Common myeloid progenitor, CD34-positive (primary cell): ENCODE measurements at regions not wholly inside any gene's neighbourhood (a gene's known extent, or its start where the extent isn't known, plus 50 kb on each side); places are given as distances from the start of the nearest gene placed in this dataset.

Source experiments
- CTCF ChIA-PET: fragments of 350-600 bp; sonication (Branson Sonifier 250); formaldehyde crosslinking; loops from one replicate; lab custom pipeline; 2021; ENCODE audit warnings: antibody characterized with exemption; lab: Charles Lee
- POLR2A ChIA-PET: fragments of 350-600 bp; sonication (Branson Sonifier 250); formaldehyde crosslinking; loops from one replicate; lab custom pipeline; 2021; ENCODE audit warnings: antibody characterized with exemption; lab: Charles Lee
- DNase-seq, 3 donors: peaks; one replicate each; pipeline versions ENCODE4 v3.0.0 to v3.0.0-alpha.2; 2013
- H3K27ac ChIP-seq, 2 experiments: 1 replicate in 1 of 2; 2 replicates in 1 of 2; pipeline ENCODE4 v1.7.0; 2013; ENCODE audit warnings: inconsistent platforms in 2 of 2, low read length in 2 of 2, mild to moderate bottlenecking in 2 of 2, low read depth in 1 of 2, moderate library complexity in 1 of 2; ENCODE audit not compliant: severe bottlenecking in 2 of 2, insufficient read depth in 1 of 2, poor library complexity in 1 of 2
- H3K27me3 ChIP-seq, 5 experiments: replicated peaks in 2 of 5; 1 replicate in 3 of 5; 2 replicates in 2 of 5; pipeline versions ENCODE4 v1.6.1 to v1.7.0; 2013; ENCODE audit warnings: low read length in 4 of 5, mild to moderate bottlenecking in 2 of 5, moderate library complexity in 2 of 5, inconsistent platforms in 1 of 5; ENCODE audit not compliant: insufficient read depth in 5 of 5, control insufficient read depth in 4 of 5
- H3K36me3 ChIP-seq, 4 experiments: 1 replicate in 2 of 4; 2 replicates in 2 of 4; pipeline versions ENCODE4 v1.6.1 to v1.7.0; 2013; ENCODE audit warnings: low read length in 3 of 4, control low read depth in 1 of 4, mild to moderate bottlenecking in 1 of 4; ENCODE audit not compliant: control insufficient read depth in 4 of 4, insufficient read depth in 4 of 4
- H3K4me1 ChIP-seq, 4 experiments: 1 replicate in 3 of 4; 2 replicates in 1 of 4; pipeline versions ENCODE4 v1.6.1 to v1.7.1; 2013; ENCODE audit warnings: low read length in 3 of 4, mild to moderate bottlenecking in 3 of 4, control low read depth in 1 of 4, inconsistent platforms in 1 of 4, moderate library complexity in 1 of 4; ENCODE audit not compliant: control insufficient read depth in 4 of 4, insufficient read depth in 4 of 4; ENCODE audit errors: control extremely low read depth in 1 of 4
- H3K4me3 ChIP-seq, 7 experiments: 1 replicate in 4 of 7; 2 replicates in 3 of 7; pipeline versions ENCODE4 v1.5.1 to v1.7.0; 2013; ENCODE audit warnings: mild to moderate bottlenecking in 7 of 7, low read length in 6 of 7, moderate library complexity in 6 of 7, inconsistent platforms in 2 of 7, low read depth in 2 of 7, control low read depth in 1 of 7; ENCODE audit not compliant: insufficient read depth in 4 of 7, control insufficient read depth in 1 of 7; ENCODE audit errors: extremely low read depth in 1 of 7
- H3K9me3 ChIP-seq, 5 experiments: 1 replicate in 4 of 5; 2 replicates in 1 of 5; pipeline versions ENCODE4 v1.6.1 to v1.7.1; 2013; ENCODE audit warnings: low read length in 4 of 5, mild to moderate bottlenecking in 2 of 5, inconsistent platforms in 1 of 5, low read depth in 1 of 5, moderate library complexity in 1 of 5; ENCODE audit not compliant: control insufficient read depth in 4 of 5, insufficient read depth in 2 of 5; ENCODE audit errors: control extremely low read depth in 1 of 5
- WGBS: methylation state at CpG from one replicate; pipeline ENCODE4 v1.1.5; 2013; ENCODE audit not compliant: insufficient coverage; 5-methylcytosine and 5-hydroxymethylcytosine counted together

GRCh38 chr12:83321971-83322370 is 635.3 kb downstream of the TMTC2 start:
- ChIA-PET CTCF (no interaction called here), POLR2A (no interaction called here)
- Histone ChIP-seq H3K9me3 (no peaks in the 10 kb centered on the region), H3K27ac (no peak overlapping the region), H3K4me1 (no peaks in the 10 kb centered on the region), H3K27me3 (no peaks in the 10 kb centered on the region), H3K4me3 (no peak overlapping the region), H3K36me3 (no peaks in the 10 kb centered on the region)
- WGBS = 40% methylated on average over 1 of the region's 2 CpGs
- DNase-seq = no peak

- ChIA-PET CTCF (no interaction called here), POLR2A (no interaction called here)
- no peaks in the 10 kb centered on the region for H3K4me1 ChIP-seq
- 11% methylated on average over 2 of the region's 2 CpGs for WGBS
- DNase-seq = no peak
- no peak overlapping the region for H3K4me3 ChIP-seq
- H3K27me3 ChIP-seq = no peaks in the 10 kb centered on the region
- no peaks in the 10 kb centered on the region for H3K9me3 ChIP-seq
- no peak overlapping the region for H3K27ac ChIP-seq
- H3K36me3 ChIP-seq = no peaks in the 10 kb centered on the region
These were observed 633.6 kb downstream of the TMTC2 start for GRCh38 chr12:83320350-83320749.

DNA sequence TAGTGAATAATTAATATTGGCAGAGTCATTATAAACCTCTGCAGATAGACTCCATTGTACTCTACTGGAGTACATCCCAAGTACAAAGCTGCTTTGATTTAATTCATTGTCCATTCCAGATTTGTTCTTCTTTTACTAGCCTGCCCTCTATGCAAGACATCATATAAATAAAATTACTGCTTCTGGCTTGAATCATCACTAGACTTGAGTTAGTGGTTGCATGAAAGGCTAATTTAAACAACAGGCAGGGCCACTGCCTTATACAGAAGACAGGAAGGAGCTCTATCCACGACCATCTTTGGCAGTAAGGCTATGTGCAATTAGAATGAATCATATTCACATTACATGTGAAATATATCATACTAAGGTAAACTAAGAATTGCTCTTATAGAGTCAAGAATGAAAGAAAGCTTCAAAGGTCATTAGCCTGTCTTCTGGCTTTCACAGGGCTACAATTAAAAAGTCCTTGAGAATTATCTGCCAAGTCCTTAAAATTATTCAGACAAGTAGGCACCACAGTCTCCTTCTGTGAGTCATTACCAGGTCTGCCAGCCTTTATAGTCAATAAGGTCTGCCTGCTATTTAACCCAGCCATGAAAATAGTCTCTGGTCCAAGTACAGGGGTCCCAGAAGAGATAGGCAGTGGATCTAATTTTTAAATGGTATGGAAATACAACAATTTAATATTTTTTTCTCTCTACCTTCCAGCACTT is 631.8 kb downstream of the TMTC2 start:
- H3K27me3 ChIP-seq = no peaks in the 10 kb centered on the region
- no peak overlapping the region for H3K27ac ChIP-seq
- ChIA-PET CTCF (no interaction called here), POLR2A (no interaction called here)
- H3K9me3 ChIP-seq = no peaks in the 10 kb centered on the region
- whole genome bisulfite sequencing = no CpG with 5 or more reads among the region's 1 CpG
- DNase-seq = no peak
- H3K4me3 ChIP-seq = no peak overlapping the region
- no peaks in the 10 kb centered on the region for H3K36me3 ChIP-seq
- H3K4me1 ChIP-seq = no peaks in the 10 kb centered on the region

- Histone ChIP-seq H3K27me3 (no peaks in the 10 kb centered on the region), H3K4me1 (no peaks in the 10 kb centered on the region), H3K9me3 (no peaks in the 10 kb centered on the region), H3K36me3 (no peaks in the 10 kb centered on the region), H3K27ac (no peak overlapping the region), H3K4me3 (no peak overlapping the region)
- ChIA-PET CTCF (no interaction called here), POLR2A (no interaction called here)
- no peak for DNase-seq
- WGBS = no CpG with 5 or more reads among the region's 3 CpGs
These were observed 630.9 kb downstream of the TMTC2 start for GRCh38 chr12:83317595-83317994.

DNA sequence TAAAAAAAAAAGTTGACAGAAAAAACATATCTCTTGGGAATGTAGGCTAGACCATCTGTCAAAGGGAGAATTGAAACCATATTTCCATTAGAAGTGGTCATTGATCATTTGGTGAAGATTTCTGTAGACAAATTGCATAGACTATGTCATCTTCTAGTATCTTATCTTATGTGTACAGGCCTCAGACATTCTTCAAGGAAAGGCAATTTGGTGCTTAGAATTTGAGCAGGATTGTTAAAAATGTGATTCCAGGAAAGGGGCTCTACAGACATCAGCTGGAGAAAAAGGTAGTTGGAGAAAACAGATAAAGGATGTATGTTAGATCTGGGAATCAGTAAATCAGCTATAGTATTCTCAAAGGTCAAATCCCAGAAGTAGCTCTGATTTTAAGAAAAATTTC is 627.1 kb downstream of the TMTC2 start:
- Histone ChIP-seq H3K9me3 (no peaks in the 10 kb centered on the region), H3K27ac (no peak overlapping the region), H3K36me3 (no peaks in the 10 kb centered on the region), H3K27me3 (no peaks in the 10 kb centered on the region), H3K4me3 (no peak overlapping the region), H3K4me1 (no peaks in the 10 kb centered on the region)
- ChIA-PET CTCF (no interaction called here), POLR2A (no interaction called here)
- DNase-seq = no peak

DNA sequence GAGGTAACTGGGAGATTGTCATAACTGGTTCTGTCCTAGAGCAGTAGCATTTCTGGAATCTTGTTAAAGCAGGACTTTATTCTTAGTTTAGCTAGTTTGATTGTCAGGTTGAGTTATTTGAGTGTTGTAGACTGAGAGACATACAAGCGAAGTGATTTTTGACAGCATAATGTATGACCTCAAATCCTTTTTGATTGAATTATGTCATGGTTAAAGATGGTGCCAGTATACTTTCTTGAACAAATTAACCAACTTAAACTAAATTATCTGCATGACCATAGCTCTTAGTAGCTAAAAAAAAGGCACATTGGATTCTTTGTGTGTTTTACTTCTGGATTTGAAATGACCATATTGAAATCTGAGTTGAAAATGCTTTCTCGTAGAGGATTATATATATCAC is 626.6 kb downstream of the TMTC2 start:
- DNase-seq = no peak
- Histone ChIP-seq H3K36me3 (no peaks in the 10 kb centered on the region), H3K4me3 (no peak overlapping the region), H3K4me1 (no peaks in the 10 kb centered on the region), H3K27ac (no peak overlapping the region), H3K9me3 (no peaks in the 10 kb centered on the region), H3K27me3 (no peaks in the 10 kb centered on the region)
- CTCF ChIA-PET = no interaction called here
- WGBS = 100% methylated on average over 1 of the region's 2 CpGs
- POLR2A ChIA-PET = no interaction called here

DNA sequence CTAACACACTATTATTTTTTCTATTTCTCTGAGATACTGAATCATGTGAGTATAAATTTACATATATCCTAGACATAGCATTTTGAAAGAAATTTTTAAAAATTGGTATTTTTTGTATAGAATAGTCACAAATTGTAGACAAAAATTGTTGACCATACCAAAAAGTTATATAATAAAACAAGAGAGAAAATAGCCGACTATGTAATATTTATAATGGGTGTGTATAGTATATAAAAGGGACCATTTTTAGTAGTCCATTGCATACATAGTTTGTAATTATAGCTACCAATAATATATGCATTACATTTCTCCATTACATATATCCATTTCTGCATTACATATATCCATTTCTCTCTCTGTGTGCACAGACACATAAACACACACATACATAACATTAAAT is 590.2 kb downstream of the TMTC2 start:
- Histone ChIP-seq H3K4me1 (no peaks in the 10 kb centered on the region), H3K9me3 (no peaks in the 10 kb centered on the region), H3K27ac (no peak overlapping the region), H3K4me3 (no peak overlapping the region), H3K27me3 (no peaks in the 10 kb centered on the region), H3K36me3 (no peaks in the 10 kb centered on the region)
- no peak for DNase-seq
- ChIA-PET CTCF (no interaction called here), POLR2A (no interaction called here)
- no CpG with 5 or more reads among the region's 1 CpG for WGBS
